HEK293 (cell line): ENCODE measurements at regions not wholly inside any gene's neighbourhood (a gene's known extent, or its start where the extent isn't known, plus 50 kb on each side); places are given as distances from the start of the nearest gene placed in this dataset.

Experiments
- CTCF ChIA-PET: fragments of 350-600 bp; formaldehyde crosslinking; extraction: SDS; loops from one replicate; lab custom pipeline; 2021; ENCODE audit warnings: antibody characterized with exemption; lab: Yijun Ruan, JAX
- POLR2A ChIA-PET: fragments of 300-600 bp; formaldehyde crosslinking; extraction: SDS; loops from one replicate; lab custom pipeline; 2020; ENCODE audit warnings: antibody characterized with exemption, inconsistent platforms; lab: Yijun Ruan, JAX
- H3K27ac ChIP-seq: fragments of 200-500 bp; sonication (Bioruptor generic); 2 replicates; pipeline ENCODE4 v1.5.1; 2014; ENCODE audit warnings: low read depth, low read length, control low read depth, inconsistent platforms; ENCODE audit errors: extremely low read depth
- H3K36me3 ChIP-seq, 2 experiments: fragments of 200-500 bp in 1 of 2; sonication (Bioruptor generic) in 1 of 2; 1 replicate in 1 of 2; 2 replicates in 1 of 2; pipeline ENCODE4 v1.5.1; 2014 to 2017; ENCODE audit warnings: inconsistent platforms in 2 of 2, low read length in 2 of 2; ENCODE audit not compliant: control insufficient read depth in 2 of 2, insufficient read depth in 1 of 2
- H3K4me1 ChIP-seq: fragments of 200-500 bp; sonication (Bioruptor generic); 2 replicates; pipeline ENCODE4 v1.5.1; 2014; ENCODE audit warnings: mild to moderate bottlenecking, low read length, inconsistent platforms; ENCODE audit not compliant: control insufficient read depth, insufficient read depth
- H3K4me3 ChIP-seq: 2 replicates; pipeline ENCODE4 v1.5.1; 2011; ENCODE audit warnings: low read depth, mild to moderate bottlenecking, control low read depth, low read length, moderate library complexity
- H3K9me3 ChIP-seq: fragments of 200-500 bp; sonication (Bioruptor generic); 2 replicates; pipeline ENCODE4 v1.5.1; 2014; ENCODE audit warnings: low read depth, low read length, inconsistent platforms; ENCODE audit not compliant: control insufficient read depth, insufficient read depth
- GFI1B ChIP-seq: fragments of 450-650 bp; formaldehyde crosslinking; IDR thresholded peaks from 2 replicates; pipeline ENCODE4 v1.5.1; 2016; ENCODE audit warnings: missing biosample characterization, missing genetic modification characterization
- RBAK ChIP-seq: fragments of 450-650 bp; formaldehyde crosslinking; IDR thresholded peaks from 2 replicates; pipeline ENCODE4 v1.5.1; 2016; ENCODE audit warnings: missing biosample characterization, missing genetic modification characterization
- YY1 ChIP-seq: fragments of 450-650 bp; formaldehyde crosslinking; IDR thresholded peaks from 2 replicates; pipeline ENCODE4 v1.5.1; 2018; ENCODE audit warnings: missing biosample characterization, missing genetic modification characterization
- ZBTB7A ChIP-seq: fragments of 450-650 bp; formaldehyde crosslinking; IDR thresholded peaks from 2 replicates; pipeline ENCODE4 v1.5.1; 2016; ENCODE audit warnings: low read depth, missing biosample characterization, missing genetic modification characterization
- ZEB2 ChIP-seq: fragments of 450-650 bp; formaldehyde crosslinking; IDR thresholded peaks from 2 replicates; pipeline ENCODE4 v1.5.1; 2016; ENCODE audit warnings: missing biosample characterization, missing genetic modification characterization
- ZNF10 ChIP-seq: fragments of 450-650 bp; formaldehyde crosslinking; IDR thresholded peaks from 2 replicates; pipeline ENCODE4 v1.5.1; 2017; ENCODE audit warnings: missing biosample characterization, missing genetic modification characterization
- ZNF112 ChIP-seq: fragments of 450-650 bp; formaldehyde crosslinking; IDR thresholded peaks from 2 replicates; pipeline ENCODE4 v1.5.0; 2017; ENCODE audit warnings: missing biosample characterization, missing genetic modification characterization
- ZNF132 ChIP-seq: fragments of 450-650 bp; formaldehyde crosslinking; IDR thresholded peaks from 2 replicates; pipeline ENCODE4 v1.5.1; 2017; ENCODE audit warnings: missing biosample characterization, missing genetic modification characterization, borderline replicate concordance
- ZNF133 ChIP-seq: fragments of 450-650 bp; formaldehyde crosslinking; IDR thresholded peaks from 2 replicates; pipeline ENCODE4 v1.5.1; 2016; ENCODE audit warnings: missing biosample characterization, missing genetic modification characterization
- ZNF16 ChIP-seq: fragments of 450-650 bp; formaldehyde crosslinking; IDR thresholded peaks from 2 replicates; pipeline ENCODE4 v1.5.1; 2016; ENCODE audit warnings: low read depth, missing biosample characterization, missing genetic modification characterization
- ZNF335 ChIP-seq: fragments of 450-650 bp; formaldehyde crosslinking; conservative IDR thresholded peaks from 2 replicates; pipeline ENCODE4 v1.5.1; 2016; ENCODE audit warnings: missing biosample characterization, missing genetic modification characterization
- ZNF350 ChIP-seq: fragments of 450-650 bp; formaldehyde crosslinking; IDR thresholded peaks from 2 replicates; pipeline ENCODE4 v1.5.0; 2017; ENCODE audit warnings: missing biosample characterization, mild to moderate bottlenecking, missing genetic modification characterization
- ZNF354C ChIP-seq: fragments of 450-650 bp; formaldehyde crosslinking; IDR thresholded peaks from 2 replicates; pipeline ENCODE4 v1.5.1; 2016; ENCODE audit warnings: missing biosample characterization, missing genetic modification characterization, low read depth, borderline replicate concordance
- ZNF404 ChIP-seq: fragments of 450-650 bp; formaldehyde crosslinking; IDR thresholded peaks from 2 replicates; pipeline ENCODE4 v1.5.1; 2017; ENCODE audit warnings: missing biosample characterization, missing genetic modification characterization
- ZNF423 ChIP-seq: fragments of 450-650 bp; formaldehyde crosslinking; IDR thresholded peaks from 2 replicates; pipeline ENCODE4 v1.5.1; 2016; ENCODE audit warnings: missing biosample characterization, missing genetic modification characterization
- ZNF433 ChIP-seq: fragments of 450-650 bp; formaldehyde crosslinking; IDR thresholded peaks from 2 replicates; pipeline ENCODE4 v1.5.1; 2016; ENCODE audit warnings: missing biosample characterization, missing genetic modification characterization, low read depth
- ZNF585B ChIP-seq: fragments of 450-650 bp; formaldehyde crosslinking; IDR thresholded peaks from 2 replicates; pipeline ENCODE4 v1.5.1; 2016; ENCODE audit warnings: missing biosample characterization, missing genetic modification characterization
- ZNF629 ChIP-seq: fragments of 450-650 bp; formaldehyde crosslinking; IDR thresholded peaks from 2 replicates; pipeline ENCODE4 v1.5.1; 2017; ENCODE audit warnings: missing biosample characterization, missing genetic modification characterization
- ZNF660 ChIP-seq: fragments of 450-650 bp; IDR thresholded peaks from 2 replicates; pipeline ENCODE4 v1.5.1; 2018; ENCODE audit warnings: missing biosample characterization, mild to moderate bottlenecking, missing genetic modification characterization
- ZNF707 ChIP-seq: fragments of 450-650 bp; formaldehyde crosslinking; IDR thresholded peaks from 2 replicates; pipeline ENCODE4 v1.5.1; 2016; ENCODE audit warnings: missing biosample characterization, missing genetic modification characterization
- ZSCAN30 ChIP-seq: fragments of 450-650 bp; IDR thresholded peaks from 2 replicates; pipeline ENCODE4 v1.5.1; 2018; ENCODE audit warnings: missing biosample characterization, mild to moderate bottlenecking, missing genetic modification characterization, moderate library complexity
- TF ChIP-seq, protein P1 (sequence below): fragments of 450-650 bp; formaldehyde crosslinking; IDR thresholded peaks from 2 replicates; pipeline ENCODE4 v1.5.0; 2017; ENCODE audit warnings: missing biosample characterization, missing genetic modification characterization, borderline replicate concordance
- TF ChIP-seq, protein P2 (sequence below): fragments of 450-650 bp; formaldehyde crosslinking; conservative IDR thresholded peaks from 2 replicates; pipeline ENCODE4 v1.5.1; 2016; ENCODE audit warnings: low read depth, missing biosample characterization, missing genetic modification characterization
- TF ChIP-seq, protein P3 (sequence below): fragments of 450-650 bp; formaldehyde crosslinking; IDR thresholded peaks from 2 replicates; pipeline ENCODE4 v1.5.1; 2016; ENCODE audit warnings: missing biosample characterization, missing genetic modification characterization, borderline replicate concordance

DNA sequence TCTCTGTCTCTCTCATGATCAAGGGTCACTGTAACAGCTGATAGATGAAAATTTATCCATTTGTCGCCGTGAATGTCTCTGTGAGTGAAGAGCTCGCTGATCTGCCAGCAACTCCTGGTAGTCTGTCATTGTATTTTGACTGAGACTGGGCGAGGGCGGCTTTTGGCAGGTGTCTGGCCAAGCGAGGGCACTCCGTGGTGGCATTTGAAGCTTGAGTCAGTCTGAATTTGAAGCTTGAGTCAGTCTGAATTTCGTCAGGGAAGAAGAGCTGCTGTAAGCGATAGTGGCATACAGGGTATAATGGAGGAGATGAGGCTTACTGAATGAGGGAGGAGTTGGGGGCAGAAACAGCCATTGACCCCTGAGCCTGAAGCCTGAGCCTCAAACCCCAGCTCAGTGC lies 56.8 kb upstream of the FAM181A start:
- ChIA-PET CTCF (interaction anchor here (0.6 to 1.1 kb wide), 2 partner anchors 13 to 69 kb away, joined by 3 to 5 read pairs; no protein-coding TSS in a partner anchor), POLR2A (no interaction called here)
- H3K36me3 ChIP-seq = no peaks in the 10 kb centered on the region

DNA sequence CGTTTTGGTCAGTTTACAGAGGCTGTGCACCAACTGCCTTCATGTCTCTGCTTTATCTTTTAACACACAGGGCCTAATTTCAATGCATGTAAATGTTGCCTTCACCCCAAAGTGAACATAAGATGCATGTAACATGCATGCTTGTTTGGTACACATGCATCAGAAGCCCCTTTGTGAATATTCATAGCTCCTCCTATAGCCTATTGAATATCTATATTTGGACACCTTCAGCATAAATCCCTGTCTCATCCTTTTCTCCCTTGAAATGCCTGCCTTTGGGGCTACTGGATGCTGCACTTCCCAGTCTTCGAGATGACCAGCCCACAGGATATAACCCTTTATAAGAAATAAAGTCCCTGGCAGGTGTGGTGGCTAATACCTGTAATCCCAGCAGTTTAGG lies 57.7 kb upstream of the FAM181A start:
- no peaks in the 10 kb centered on the region for H3K36me3 ChIP-seq
- no peaks in the 10 kb centered on the region for H3K4me1 ChIP-seq
- H3K4me3 ChIP-seq = no peak overlapping the region
- no peak overlapping the region for H3K27ac ChIP-seq
- H3K9me3 ChIP-seq = no peaks in the 10 kb centered on the region
- CTCF ChIA-PET = interaction anchor here (0.9 to 1.1 kb wide), 2 partner anchors 14 to 131 kb away, joined by 3 to 5 read pairs; no protein-coding TSS in a partner anchor
- TF ChIP-seq ZNF404 (tag by site-specific recombination) (no peak), ZNF16 (tag by site-specific recombination) (no peak), ZNF423 (no peak), ZNF585B (no peak), ZEB2 (tag by site-specific recombination) (no peak), ZNF132 (tag by site-specific recombination) (no peak), ZNF354C (tag by site-specific recombination) (no peak), ZNF112 (no peak), ZNF629 (no peak)
- POLR2A ChIA-PET = no interaction called here

More for the DNA sequence above, 56.8 kb upstream of the FAM181A start:
- no peak overlapping the region for H3K27ac ChIP-seq
- TF ChIP-seq ZNF707 = no peak
- no peak for TF ChIP-seq ZNF335 (tag by site-specific recombination)
- TF ChIP-seq YY1 (tag by site-specific recombination) = no peak
- TF ChIP-seq ZNF10 (tag by site-specific recombination) = no peak
- TF ChIP-seq GFI1B = no peak
- no peak for TF ChIP-seq ZNF433 (tag by site-specific recombination)
- no peak for TF ChIP-seq ZNF350 (tag by site-specific recombination)
- TF ChIP-seq, protein P1, sequence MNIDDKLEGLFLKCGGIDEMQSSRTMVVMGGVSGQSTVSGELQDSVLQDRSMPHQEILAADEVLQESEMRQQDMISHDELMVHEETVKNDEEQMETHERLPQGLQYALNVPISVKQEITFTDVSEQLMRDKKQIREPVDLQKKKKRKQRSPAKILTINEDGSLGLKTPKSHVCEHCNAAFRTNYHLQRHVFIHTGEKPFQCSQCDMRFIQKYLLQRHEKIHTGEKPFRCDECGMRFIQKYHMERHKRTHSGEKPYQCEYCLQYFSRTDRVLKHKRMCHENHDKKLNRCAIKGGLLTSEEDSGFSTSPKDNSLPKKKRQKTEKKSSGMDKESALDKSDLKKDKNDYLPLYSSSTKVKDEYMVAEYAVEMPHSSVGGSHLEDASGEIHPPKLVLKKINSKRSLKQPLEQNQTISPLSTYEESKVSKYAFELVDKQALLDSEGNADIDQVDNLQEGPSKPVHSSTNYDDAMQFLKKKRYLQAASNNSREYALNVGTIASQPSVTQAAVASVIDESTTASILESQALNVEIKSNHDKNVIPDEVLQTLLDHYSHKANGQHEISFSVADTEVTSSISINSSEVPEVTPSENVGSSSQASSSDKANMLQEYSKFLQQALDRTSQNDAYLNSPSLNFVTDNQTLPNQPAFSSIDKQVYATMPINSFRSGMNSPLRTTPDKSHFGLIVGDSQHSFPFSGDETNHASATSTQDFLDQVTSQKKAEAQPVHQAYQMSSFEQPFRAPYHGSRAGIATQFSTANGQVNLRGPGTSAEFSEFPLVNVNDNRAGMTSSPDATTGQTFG (tag by site-specific recombination) = no peak
- TF ChIP-seq RBAK (tag by site-specific recombination) = no peak
- no peak for TF ChIP-seq ZBTB7A
- TF ChIP-seq ZNF660 (tag by site-specific recombination) = no peak
- no peak for TF ChIP-seq ZNF133 (tag by site-specific recombination)
- TF ChIP-seq, protein P2, sequence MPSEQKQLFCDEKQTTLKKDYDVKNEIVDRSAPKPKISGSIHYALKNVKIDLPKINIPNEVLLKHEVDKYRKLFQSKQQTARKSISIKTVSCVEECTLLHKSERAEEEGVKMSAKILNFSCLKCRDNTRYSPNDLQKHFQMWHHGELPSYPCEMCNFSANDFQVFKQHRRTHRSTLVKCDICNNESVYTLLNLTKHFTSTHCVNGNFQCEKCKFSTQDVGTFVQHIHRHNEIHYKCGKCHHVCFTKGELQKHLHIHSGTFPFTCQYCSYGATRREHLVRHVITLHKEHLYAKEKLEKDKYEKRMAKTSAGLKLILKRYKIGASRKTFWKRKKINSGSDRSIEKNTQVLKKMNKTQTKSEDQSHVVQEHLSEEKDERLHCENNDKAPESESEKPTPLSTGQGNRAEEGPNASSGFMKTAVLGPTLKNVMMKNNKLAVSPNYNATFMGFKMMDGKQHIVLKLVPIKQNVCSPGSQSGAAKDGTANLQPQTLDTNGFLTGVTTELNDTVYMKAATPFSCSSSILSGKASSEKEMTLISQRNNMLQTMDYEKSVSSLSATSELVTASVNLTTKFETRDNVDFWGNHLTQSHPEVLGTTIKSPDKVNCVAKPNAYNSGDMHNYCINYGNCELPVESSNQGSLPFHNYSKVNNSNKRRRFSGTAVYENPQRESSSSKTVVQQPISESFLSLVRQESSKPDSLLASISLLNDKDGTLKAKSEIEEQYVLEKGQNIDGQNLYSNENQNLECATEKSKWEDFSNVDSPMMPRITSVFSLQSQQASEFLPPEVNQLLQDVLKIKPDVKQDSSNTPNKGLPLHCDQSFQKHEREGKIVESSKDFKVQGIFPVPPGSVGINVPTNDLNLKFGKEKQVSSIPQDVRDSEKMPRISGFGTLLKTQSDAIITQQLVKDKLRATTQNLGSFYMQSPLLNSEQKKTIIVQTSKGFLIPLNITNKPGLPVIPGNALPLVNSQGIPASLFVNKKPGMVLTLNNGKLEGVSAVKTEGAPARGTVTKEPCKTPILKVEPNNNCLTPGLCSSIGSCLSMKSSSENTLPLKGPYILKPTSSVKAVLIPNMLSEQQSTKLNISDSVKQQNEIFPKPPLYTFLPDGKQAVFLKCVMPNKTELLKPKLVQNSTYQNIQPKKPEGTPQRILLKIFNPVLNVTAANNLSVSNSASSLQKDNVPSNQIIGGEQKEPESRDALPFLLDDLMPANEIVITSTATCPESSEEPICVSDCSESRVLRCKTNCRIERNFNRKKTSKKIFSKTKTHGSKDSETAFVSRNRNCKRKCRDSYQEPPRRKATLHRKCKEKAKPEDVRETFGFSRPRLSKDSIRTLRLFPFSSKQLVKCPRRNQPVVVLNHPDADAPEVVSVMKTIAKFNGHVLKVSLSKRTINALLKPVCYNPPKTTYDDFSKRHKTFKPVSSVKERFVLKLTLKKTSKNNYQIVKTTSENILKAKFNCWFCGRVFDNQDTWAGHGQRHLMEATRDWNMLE (tag by site-specific recombination) = no peak
- TF ChIP-seq, protein P3, sequence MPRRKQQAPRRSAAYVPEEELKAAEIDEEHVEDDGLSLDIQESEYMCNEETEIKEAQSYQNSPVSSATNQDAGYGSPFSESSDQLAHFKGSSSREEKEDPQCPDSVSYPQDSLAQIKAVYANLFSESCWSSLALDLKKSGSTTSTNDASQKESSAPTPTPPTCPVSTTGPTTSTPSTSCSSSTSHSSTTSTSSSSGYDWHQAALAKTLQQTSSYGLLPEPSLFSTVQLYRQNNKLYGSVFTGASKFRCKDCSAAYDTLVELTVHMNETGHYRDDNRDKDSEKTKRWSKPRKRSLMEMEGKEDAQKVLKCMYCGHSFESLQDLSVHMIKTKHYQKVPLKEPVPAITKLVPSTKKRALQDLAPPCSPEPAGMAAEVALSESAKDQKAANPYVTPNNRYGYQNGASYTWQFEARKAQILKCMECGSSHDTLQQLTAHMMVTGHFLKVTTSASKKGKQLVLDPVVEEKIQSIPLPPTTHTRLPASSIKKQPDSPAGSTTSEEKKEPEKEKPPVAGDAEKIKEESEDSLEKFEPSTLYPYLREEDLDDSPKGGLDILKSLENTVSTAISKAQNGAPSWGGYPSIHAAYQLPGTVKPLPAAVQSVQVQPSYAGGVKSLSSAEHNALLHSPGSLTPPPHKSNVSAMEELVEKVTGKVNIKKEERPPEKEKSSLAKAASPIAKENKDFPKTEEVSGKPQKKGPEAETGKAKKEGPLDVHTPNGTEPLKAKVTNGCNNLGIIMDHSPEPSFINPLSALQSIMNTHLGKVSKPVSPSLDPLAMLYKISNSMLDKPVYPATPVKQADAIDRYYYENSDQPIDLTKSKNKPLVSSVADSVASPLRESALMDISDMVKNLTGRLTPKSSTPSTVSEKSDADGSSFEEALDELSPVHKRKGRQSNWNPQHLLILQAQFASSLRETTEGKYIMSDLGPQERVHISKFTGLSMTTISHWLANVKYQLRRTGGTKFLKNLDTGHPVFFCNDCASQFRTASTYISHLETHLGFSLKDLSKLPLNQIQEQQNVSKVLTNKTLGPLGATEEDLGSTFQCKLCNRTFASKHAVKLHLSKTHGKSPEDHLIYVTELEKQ = no peak
- no peak for TF ChIP-seq ZSCAN30 (tag by site-specific recombination)
- TF ChIP-seq, all 188 proteins: peak for 0
- H3K4me3 ChIP-seq = no peak overlapping the region
- H3K4me1 ChIP-seq = no peaks in the 10 kb centered on the region
- no peaks in the 10 kb centered on the region for H3K9me3 ChIP-seq
